Globus pallidus (tissue), 1 donor: ENCODE measurements at regions not wholly inside any gene's neighbourhood (a gene's known extent, or its start where the extent isn't known, plus 50 kb on each side); places are given as distances from the start of the nearest gene placed in this dataset.
"Not testable (repeated sequence)": the region's sequence is repeated elsewhere in the genome, so short reads cannot be mapped to it uniquely, and the experiment has no call there.

Source experiments
- DNase-seq: peaks from one replicate; pipeline ENCODE4 v3.0.0-alpha.2; 2015; ENCODE audit warnings: low spot score

- DNase-seq: no peak
These were observed 53.4 kb downstream of the RGS2 start for GRCh38 chr1:192862271-192862670.

- DNase-seq: no peak
These were observed 57.5 kb downstream of the RGS2 start for GRCh38 chr1:192866241-192866868.

GRCh38 chr1:192867180-192867579 is 58.3 kb downstream of the RGS2 start:
- no peak for DNase-seq

- DNase-seq: no peak
These were observed 60.6 kb downstream of the RGS2 start for GRCh38 chr1:192869308-192869940.

GRCh38 chr1:192872010-192872409 is 63.2 kb downstream of the RGS2 start:
- no peak for DNase-seq

- DNase-seq: no peak
These were observed 65.0 kb downstream of the RGS2 start for GRCh38 chr1:192873836-192874235.

- DNase-seq: no peak
These were observed 67.8 kb downstream of the RGS2 start for GRCh38 chr1:192876633-192877032.

- DNase-seq: no peak
These were observed 68.5 kb downstream of the RGS2 start for GRCh38 chr1:192877283-192877886.

- DNase-seq: no peak
These were observed 69.4 kb downstream of the RGS2 start for GRCh38 chr1:192878249-192878648.

- no peak for DNase-seq
These were observed 70.6 kb downstream of the RGS2 start for GRCh38 chr1:192879406-192879805.

GRCh38 chr1:192880231-192880630 is 71.4 kb downstream of the RGS2 start:
- DNase-seq: no peak

GRCh38 chr1:192884241-192884640 is 75.4 kb downstream of the RGS2 start:
- DNase-seq: no peak

GRCh38 chr1:192885387-192885786 is 76.5 kb downstream of the RGS2 start:
- not testable (repeated sequence) for DNase-seq

- DNase-seq: no peak
These were observed 78.6 kb downstream of the RGS2 start for GRCh38 chr1:192887426-192887825.

GRCh38 chr1:192888574-192888973 is 79.7 kb downstream of the RGS2 start:
- DNase-seq: no peak

- DNase-seq: no peak
These were observed 80.2 kb downstream of the RGS2 start for GRCh38 chr1:192889082-192889481.

- DNase-seq: no peak
These were observed 81.3 kb downstream of the RGS2 start for GRCh38 chr1:192890134-192890533.

GRCh38 chr1:192892934-192893333 is 84.1 kb downstream of the RGS2 start:
- DNase-seq: no peak

- DNase-seq: not testable (repeated sequence)
These were observed 86.6 kb downstream of the RGS2 start for GRCh38 chr1:192895487-192895886.

GRCh38 chr1:192896376-192896775 is 87.5 kb downstream of the RGS2 start:
- DNase-seq: no peak

GRCh38 chr1:192901500-192901899 is 92.7 kb downstream of the RGS2 start:
- DNase-seq: no peak

GRCh38 chr1:192903142-192903541 is 94.3 kb downstream of the RGS2 start:
- no peak for DNase-seq

- DNase-seq: no peak
These were observed 95.6 kb downstream of the RGS2 start for GRCh38 chr1:192904438-192904895.
